GM12878 (cell line): ENCODE measurements at regions not wholly inside any gene's neighbourhood (a gene's known extent, or its start where the extent isn't known, plus 50 kb on each side); places are given as distances from the start of the nearest gene placed in this dataset.

Experiments used
- ATAC-seq: fragments of 200-7000 bp; cut with Tn5 transposase; 3 replicates; pipeline ENCODE4 v1.9.1; 2020; ENCODE audit warnings: mild to moderate bottlenecking, moderate library complexity
- BruUV-seq: library from RNA; stranded (reverse); fragments of 400-500 nt; replicated peaks from 2 replicates; lab custom pipeline; 2021; lab: Mats Ljungman, UMichigan
- CTCF ChIA-PET: fragments of 300-600 bp; sonication (Branson Sonifier 250); formaldehyde crosslinking; extraction: SDS; loops from one replicate; lab custom pipeline; 2021; ENCODE audit warnings: inconsistent platforms; lab: Yijun Ruan, JAX
- POLR2A ChIA-PET: fragments of 350-600 bp; formaldehyde crosslinking; extraction: SDS; loops from one replicate; lab custom pipeline; 2021; ENCODE audit warnings: inconsistent platforms; lab: Charles Lee
- RAD21 ChIA-PET: fragments of 300-600 bp; sonication (Branson Sonifier 250); formaldehyde crosslinking; loops from one replicate; lab custom pipeline; 2023; ENCODE audit warnings: antibody characterized with exemption; ENCODE audit not compliant: unreplicated experiment; lab: Charles Lee
- SMC1A ChIA-PET: fragments of 300-600 bp; sonication (Branson Sonifier 250); formaldehyde crosslinking; loops from one replicate; lab custom pipeline; 2023; ENCODE audit not compliant: unreplicated experiment, uncharacterized antibody; lab: Charles Lee
- DNase-seq: peaks from one replicate; pipeline ENCODE4 v3.0.0-alpha.2; 2011; ENCODE audit warnings: low read depth, low spot score
- FAIRE-seq: peaks from 3 replicates; lab custom pipeline; 2011; peaks lifted over from hg19 to GRCh38; lab: Jason Lieb, UNC
- H2AFZ ChIP-seq: 2 replicates; pipeline ENCODE4 v1.6.0; 2011; ENCODE audit warnings: low read depth, low read length, control low read depth; ENCODE audit not compliant: control insufficient read depth
- H3K27ac ChIP-seq: 2 replicates; pipeline ENCODE4 v1.5.1; 2011; ENCODE audit warnings: control low read depth; ENCODE audit not compliant: control insufficient read depth, insufficient read depth
- H3K27me3 ChIP-seq, 2 experiments: replicated peaks in 1 of 2; 2 replicates each; pipeline versions ENCODE4 v1.6.0 to v1.6.1; 2011; ENCODE audit warnings: low read length in 1 of 2; ENCODE audit not compliant: control insufficient read depth in 2 of 2, insufficient read depth in 2 of 2
- H3K36me3 ChIP-seq, 2 experiments: 2 replicates each; pipeline ENCODE4 v1.5.1; 2011; ENCODE audit warnings: low read length in 1 of 2; ENCODE audit not compliant: control insufficient read depth in 2 of 2, insufficient read depth in 2 of 2
- H3K4me1 ChIP-seq: 2 replicates; pipeline ENCODE4 v1.6.1; 2011; ENCODE audit warnings: mild to moderate bottlenecking, low read length, moderate library complexity, mixed read lengths; ENCODE audit not compliant: control insufficient read depth, insufficient read depth
- H3K4me2 ChIP-seq: 2 replicates; pipeline ENCODE4 v1.6.0; 2011; ENCODE audit warnings: control low read depth; ENCODE audit not compliant: control insufficient read depth, insufficient read depth
- H3K4me3 ChIP-seq: fragments of 200-600 bp; sonication (generic); 2 replicates; pipeline ENCODE4 v1.5.1; 2016
- H3K79me2 ChIP-seq: 2 replicates; pipeline ENCODE4 v1.6.0; 2011; ENCODE audit warnings: low read length; ENCODE audit not compliant: control insufficient read depth, insufficient read depth
- H3K9ac ChIP-seq: 2 replicates; pipeline ENCODE4 v1.8.0; 2011; ENCODE audit warnings: low read length, control low read depth, mixed read lengths; ENCODE audit not compliant: control insufficient read depth, insufficient read depth
- H3K9me3 ChIP-seq: replicated peaks from 3 replicates; pipeline ENCODE4 v1.5.1; 2011; ENCODE audit warnings: mild to moderate bottlenecking, low read length; ENCODE audit not compliant: control insufficient read depth, insufficient read depth
- H4K20me1 ChIP-seq: 2 replicates; pipeline ENCODE4 v1.6.0; 2011; ENCODE audit not compliant: control insufficient read depth, insufficient read depth
- ATF2 ChIP-seq: IDR thresholded peaks from 2 replicates; pipeline ENCODE4 v1.6.1; 2012; ENCODE audit warnings: low read length, inconsistent platforms
- BCL3 ChIP-seq: IDR thresholded peaks from 2 replicates; pipeline ENCODE4 v1.6.1; 2011; ENCODE audit warnings: borderline replicate concordance, low read depth, mild to moderate bottlenecking, moderate library complexity, low read length; ENCODE audit not compliant: insufficient read depth, poor library complexity, severe bottlenecking
- CBFB ChIP-seq: IDR thresholded peaks from 2 replicates; pipeline ENCODE4 v1.6.1; 2016; ENCODE audit warnings: antibody characterized with exemption, low read depth
- DPF2 ChIP-seq: fragments of 450-650 bp; IDR thresholded peaks from 2 replicates; pipeline ENCODE4 v1.6.1; 2017; ENCODE audit warnings: mild to moderate bottlenecking
- E4F1 ChIP-seq: fragments of 450-650 bp; IDR thresholded peaks from 2 replicates; pipeline ENCODE4 v1.6.1; 2018; ENCODE audit warnings: borderline replicate concordance, mild to moderate bottlenecking; ENCODE audit not compliant: partially characterized antibody
- EP300 ChIP-seq, 2 experiments: fragments of 150-350 bp in 1 of 2; IDR thresholded peaks; 2 replicates each; pipeline ENCODE4 v1.6.1; 2011 to 2012; ENCODE audit warnings: low read depth in 2 of 2, low read length in 2 of 2, borderline replicate concordance in 1 of 2, improper control_type of control experiment in 1 of 2, inconsistent platforms in 1 of 2; ENCODE audit not compliant: control insufficient read depth in 1 of 2
- HDAC2 ChIP-seq: fragments of 200-600 bp; sonication (generic); IDR thresholded peaks from 2 replicates; pipeline ENCODE4 v1.6.1; 2017
- IKZF1 ChIP-seq: fragments of 450-650 bp; conservative IDR thresholded peaks from 2 replicates; pipeline ENCODE4 v1.6.1; 2017; ENCODE audit warnings: antibody characterized with exemption, mild to moderate bottlenecking
- MYC ChIP-seq: IDR thresholded peaks from 2 replicates; pipeline ENCODE4 v1.6.1; 2011; ENCODE audit warnings: mild to moderate bottlenecking, low read length, moderate library complexity, inconsistent platforms; ENCODE audit not compliant: insufficient read depth, insufficient replicate concordance, insufficient read length, severe bottlenecking
- POLR2A ChIP-seq: IDR thresholded peaks from 2 replicates; pipeline ENCODE4 v1.6.1; 2011; ENCODE audit warnings: low read depth, mild to moderate bottlenecking, low read length
- POU2F2 ChIP-seq: IDR thresholded peaks from 3 replicates; pipeline ENCODE4 v1.6.1; 2011; ENCODE audit warnings: low read depth, mild to moderate bottlenecking, low read length, borderline replicate concordance
- SKIL ChIP-seq: fragments of 450-650 bp; IDR thresholded peaks from 2 replicates; pipeline ENCODE4 v1.6.1; 2017; ENCODE audit warnings: mild to moderate bottlenecking, low read depth, inconsistent platforms; ENCODE audit not compliant: poor library complexity, severe bottlenecking
- SPI1 ChIP-seq: IDR thresholded peaks from 2 replicates; pipeline ENCODE4 v1.6.1; 2011; ENCODE audit warnings: low read depth, mild to moderate bottlenecking, low read length, moderate library complexity, borderline replicate concordance; ENCODE audit not compliant: insufficient read depth
- USF2 ChIP-seq: IDR thresholded peaks from 2 replicates; pipeline ENCODE4 v1.6.1; 2011; ENCODE audit warnings: low read depth, low read length, improper control_type of control experiment, borderline replicate concordance
- ZNF217 ChIP-seq: fragments of 450-650 bp; IDR thresholded peaks from 2 replicates; pipeline ENCODE4 v1.6.1; 2017; ENCODE audit warnings: antibody characterized with exemption, mild to moderate bottlenecking
- WGBS: methylation state at CpG from one replicate; pipeline ENCODE4 v1.1.6; 2016; ENCODE audit warnings: low lambda C conversion rate; ENCODE audit not compliant: insufficient replicate concordance, insufficient coverage; ENCODE audit errors: missing lambda C conversion rate; 5-methylcytosine and 5-hydroxymethylcytosine counted together
- in situ Hi-C: fragments of 300-500 bp; cut with MboI; formaldehyde crosslinking; loops from 9 replicates; pipeline ENCODE4 v1.14.3; 2018; ENCODE audit warnings: mixed read lengths
- intact Hi-C: fragments of 100-400 bp; cut with micrococcal nuclease; formaldehyde crosslinking; loops from one replicate; pipeline ENCODE4 v1.14.2; 2022; ENCODE audit not compliant: unreplicated experiment

- intact Hi-C loops, result no loop called here
- no peak for TF ChIP-seq POLR2A
- TF ChIP-seq SKIL, result no peak
- no peak for TF ChIP-seq POU2F2
- no peak for TF ChIP-seq DPF2
- TF ChIP-seq BCL3, result no peak
- TF ChIP-seq SPI1, result no peak
- TF ChIP-seq ZNF217, result no peak
- TF ChIP-seq IKZF1, result no peak
- no peak for TF ChIP-seq MYC
- no peak for TF ChIP-seq ATF2
- no peak for TF ChIP-seq CBFB
- TF ChIP-seq E4F1, result no peak
- TF ChIP-seq HDAC2, result no peak
- TF ChIP-seq USF2, result no peak
- TF ChIP-seq EP300 (IDR thresholded peaks at IDR 0.05; ENCODE audit: borderline replicate concordance in 1 of 2, control insufficient read depth in 1 of 2, low read depth in 2 of 2, low read length in 2 of 2), result no peak
- TF ChIP-seq, all 136 proteins: peak for 0
- no TSS peak for BruUV-seq
- ATAC-seq, result no peak
- Histone ChIP-seq H3K79me2 (no peaks in the 10 kb centered on the region), H3K4me2 (no peak overlapping the region), H3K9me3 (no peaks in the 10 kb centered on the region), H2AFZ (no peak overlapping the region), H3K4me3 (no peak overlapping the region), H3K27me3 (no peaks in the 10 kb centered on the region), H3K4me1 (no peaks in the 10 kb centered on the region), H4K20me1 (no peaks in the 10 kb centered on the region), H3K36me3 (no peaks in the 10 kb centered on the region), H3K27ac (no peak overlapping the region), H3K9ac (no peak overlapping the region)
- ChIA-PET RAD21 (no interaction called here), POLR2A (no interaction called here), CTCF (interaction anchor here (1.3 kb wide), 1 partner anchor 111 kb away, joined by 3 read pairs; no protein-coding TSS in a partner anchor), SMC1A (no interaction called here)
- DNase-seq, result no peak
- WGBS, result 13% methylated on average over 3 of the region's 3 CpGs
- in situ Hi-C loops, result no loop called here
- FAIRE-seq, result no peak
Observed at GRCh38 chr9:115341426-115341825, 223.5 kb upstream of the TNC start.
